ENCODE measurements at regions not wholly inside any gene's neighbourhood (a gene's known extent, or its start where the extent isn't known, plus 50 kb on each side); places are given as distances from the start of the nearest gene placed in this dataset.

DNA sequence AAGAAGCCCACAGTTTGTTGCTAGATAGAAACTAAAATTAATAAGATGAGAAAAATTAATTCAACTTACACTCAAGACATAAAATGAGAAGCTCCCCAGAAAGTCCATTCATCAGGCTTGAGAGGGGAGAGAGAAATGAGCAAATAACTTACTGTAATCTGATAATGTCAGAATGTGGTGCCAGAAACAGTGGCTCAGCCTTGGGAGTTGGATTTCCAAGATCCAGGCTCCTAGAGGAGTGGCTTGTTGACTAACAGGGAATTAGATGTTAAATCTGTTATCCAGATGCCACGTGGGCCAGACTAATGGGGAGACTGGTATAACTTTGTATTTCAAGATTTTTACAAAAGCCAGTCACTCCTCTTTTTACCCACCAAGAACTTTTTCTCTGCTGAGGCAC, 458.2 kb downstream of the GADD45G start:
- no peak for DNase-seq
- H3K4me1 ChIP-seq = no peaks in the 10 kb centered on the region
- TF ChIP-seq CTCF (IDR thresholded peaks at IDR 0.05) (no peak), EP300 (IDR thresholded peaks at IDR 0.05; ENCODE audit: low read depth) (no peak), POLR2AphosphoS5 (IDR thresholded peaks at IDR 0.05) (no peak), POLR2A (IDR thresholded peaks at IDR 0.05) (no peak)
- no peaks in the 10 kb centered on the region for H3K9me3 ChIP-seq
- in situ Hi-C loops (cut with MboI; ENCODE audit: low pct_ligation_motif_present in 1 of 4, low pct_unique_long_range_greater_than_20kb in 1 of 4, low sequenced_read_pairs in 3 of 4) = no loop called here
- no peak overlapping the region for H3K4me3 ChIP-seq
- no peaks in the 10 kb centered on the region for H3K36me3 ChIP-seq
- intact Hi-C loops (cut with DNase I; ENCODE audit: low total_unique reads) = no loop called here
- 71 to 83% methylated on average over 1 of the region's 1 CpG for WGBS, 2 donors (ENCODE audit: low coverage in 1 of 2)
- H3K27ac ChIP-seq = no peak overlapping the region
- no peaks in the 10 kb centered on the region for H3K27me3 ChIP-seq

GRCh38 chr9:90064248-90064647, 459.4 kb downstream of the GADD45G start:
- intact Hi-C loops (cut with DNase I; ENCODE audit: low total_unique reads) (no loop called here), in situ Hi-C loops (cut with MboI; ENCODE audit: low pct_ligation_motif_present in 1 of 4, low pct_unique_long_range_greater_than_20kb in 1 of 4, low sequenced_read_pairs in 3 of 4) (no loop called here)
- Histone ChIP-seq H3K4me3 (no peak overlapping the region), H3K27ac (no peak overlapping the region), H3K9me3 (no peaks in the 10 kb centered on the region), H3K27me3 (no peaks in the 10 kb centered on the region), H3K4me1 (no peaks in the 10 kb centered on the region), H3K36me3 (no peaks in the 10 kb centered on the region)
- TF ChIP-seq EP300 (IDR thresholded peaks at IDR 0.05; ENCODE audit: low read depth) = no peak
- no peak for TF ChIP-seq POLR2AphosphoS5 (IDR thresholded peaks at IDR 0.05)
- TF ChIP-seq CTCF (IDR thresholded peaks at IDR 0.05) = no peak
- TF ChIP-seq POLR2A (IDR thresholded peaks at IDR 0.05) = no peak
- DNase-seq = no peak
- WGBS, 2 donors (ENCODE audit: low coverage in 1 of 2) = 23 to 60% methylated on average over 1 to 2 of the region's 2 CpGs

DNA sequence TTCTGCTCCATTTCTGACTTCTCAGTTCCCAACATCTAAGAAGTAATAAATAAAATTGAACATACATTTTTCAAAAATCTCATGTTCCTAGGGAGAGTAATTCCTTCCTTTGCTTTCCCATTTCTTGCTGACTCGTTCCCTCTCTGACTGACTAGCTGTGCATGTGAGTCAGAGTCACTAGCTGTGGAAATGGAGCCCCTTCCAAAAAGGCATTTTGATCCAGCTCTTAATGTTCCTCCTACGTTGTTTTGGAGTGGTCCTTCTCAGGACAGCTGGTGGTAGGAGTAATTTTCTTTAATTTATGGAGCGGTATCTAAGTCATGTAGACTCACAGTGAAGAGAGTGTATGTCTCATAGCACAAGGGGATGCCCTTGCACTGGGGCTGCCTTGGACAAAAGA, 460.2 kb downstream of the GADD45G start:
- DNase-seq = no peak
- intact Hi-C loops (cut with DNase I; ENCODE audit: low total_unique reads) (no loop called here), in situ Hi-C loops (cut with MboI; ENCODE audit: low pct_ligation_motif_present in 1 of 4, low pct_unique_long_range_greater_than_20kb in 1 of 4, low sequenced_read_pairs in 3 of 4) (no loop called here)
- TF ChIP-seq POLR2A (IDR thresholded peaks at IDR 0.05) = no peak
- no peak for TF ChIP-seq POLR2AphosphoS5 (IDR thresholded peaks at IDR 0.05)
- TF ChIP-seq CTCF (IDR thresholded peaks at IDR 0.05) = no peak
- TF ChIP-seq EP300 (IDR thresholded peaks at IDR 0.05; ENCODE audit: low read depth) = no peak
- Histone ChIP-seq H3K4me1 (no peaks in the 10 kb centered on the region), H3K4me3 (no peak overlapping the region), H3K36me3 (no peaks in the 10 kb centered on the region), H3K27ac (no peak overlapping the region), H3K9me3 (no peaks in the 10 kb centered on the region), H3K27me3 (no peaks in the 10 kb centered on the region)
- 78 to 83% methylated on average over 1 to 3 of the region's 3 CpGs for WGBS, 2 donors (ENCODE audit: low coverage in 1 of 2)

GRCh38 chr9:90065851-90066250, 461.0 kb downstream of the GADD45G start:
- in situ Hi-C loops (cut with MboI; ENCODE audit: low pct_ligation_motif_present in 1 of 4, low pct_unique_long_range_greater_than_20kb in 1 of 4, low sequenced_read_pairs in 3 of 4) = no loop called here
- H3K27ac ChIP-seq = no peak overlapping the region
- DNase-seq = no peak
- H3K9me3 ChIP-seq = no peaks in the 10 kb centered on the region
- 78 to 79% methylated on average over 2 of the region's 2 CpGs for WGBS, 2 donors (ENCODE audit: low coverage in 1 of 2)
- TF ChIP-seq EP300 (IDR thresholded peaks at IDR 0.05; ENCODE audit: low read depth) (no peak), POLR2A (IDR thresholded peaks at IDR 0.05) (no peak), CTCF (IDR thresholded peaks at IDR 0.05) (no peak), POLR2AphosphoS5 (IDR thresholded peaks at IDR 0.05) (no peak)
- no peaks in the 10 kb centered on the region for H3K36me3 ChIP-seq
- no peaks in the 10 kb centered on the region for H3K4me1 ChIP-seq
- H3K4me3 ChIP-seq = no peak overlapping the region
- H3K27me3 ChIP-seq = no peaks in the 10 kb centered on the region
- intact Hi-C loops (cut with DNase I; ENCODE audit: low total_unique reads) = no loop called here
